SK-N-SH (cell line): ENCODE measurements at regions not wholly inside any gene's neighbourhood (a gene's known extent, or its start where the extent isn't known, plus 50 kb on each side); places are given as distances from the start of the nearest gene placed in this dataset.

Source experiments
- CTCF ChIA-PET: fragments of 300-600, 350-600 bp; formaldehyde crosslinking; extraction: SDS; loops from one replicate; lab custom pipeline; 2021; lab: Yijun Ruan, JAX
- POLR2A ChIA-PET: fragments of 350-600 bp; sonication (Branson Sonifier 250); formaldehyde crosslinking; extraction: SDS; loops from one replicate; lab custom pipeline; 2020; ENCODE audit warnings: antibody characterized with exemption, inconsistent platforms; lab: Yijun Ruan, JAX
- DNase-seq: peaks from one replicate; pipeline ENCODE4 v3.0.0; 2012
- H2AFZ ChIP-seq: fragments of 200-600 bp; sonication (generic); 2 replicates; pipeline ENCODE4 v1.8.1; 2016; ENCODE audit warnings: antibody characterized with exemption, mild to moderate bottlenecking, low read depth
- H3F3A ChIP-seq: fragments of 200-600 bp; sonication (generic); replicated peaks from 2 replicates; pipeline ENCODE3; 2016; ENCODE audit warnings: antibody characterized with exemption, mild to moderate bottlenecking; ENCODE audit not compliant: insufficient read depth
- H3K27ac ChIP-seq, 2 experiments: fragments of 200-500 bp in 1 of 2; fragments of 200-600 bp in 1 of 2; sonication (Bioruptor generic) in 1 of 2; sonication (generic), shearing (Covaris generic) in 1 of 2; 2 replicates each; pipeline versions ENCODE4 v1.5.1 to v1.6.1; 2014 to 2016; ENCODE audit warnings: low read depth in 2 of 2, inconsistent platforms in 1 of 2, low read length in 1 of 2, mild to moderate bottlenecking in 1 of 2, mixed read lengths in 1 of 2
- H3K27me3 ChIP-seq: fragments of 200-600 bp; sonication (generic), shearing (Covaris generic); 2 replicates; pipeline ENCODE4 v1.6.1; 2016; ENCODE audit warnings: mixed run types; ENCODE audit not compliant: insufficient read depth
- H3K36me3 ChIP-seq, 2 experiments: fragments of 200-500 bp in 1 of 2; fragments of 200-600 bp in 1 of 2; sonication (Bioruptor generic) in 1 of 2; sonication (generic) in 1 of 2; replicated peaks in 1 of 2; 2 replicates each; pipeline versions ENCODE3 to v1.5.1; 2014 to 2016; ENCODE audit warnings: low read length in 1 of 2, mild to moderate bottlenecking in 1 of 2; ENCODE audit not compliant: insufficient read depth in 2 of 2, control insufficient read depth in 1 of 2
- H3K4me1 ChIP-seq, 2 experiments: fragments of 200-500 bp in 1 of 2; fragments of 200-600 bp in 1 of 2; sonication (Bioruptor generic) in 1 of 2; sonication (generic), shearing (Covaris generic) in 1 of 2; 2 replicates each; pipeline versions ENCODE4 v1.5.1 to v1.6.1; 2014 to 2016; ENCODE audit warnings: low read depth in 1 of 2, low read length in 1 of 2, mixed run types in 1 of 2; ENCODE audit not compliant: insufficient read depth in 2 of 2, control insufficient read depth in 1 of 2
- H3K4me2 ChIP-seq: fragments of 200-600 bp; sonication (generic), shearing (Covaris generic); 2 replicates; pipeline ENCODE4 v1.6.1; 2017; ENCODE audit warnings: mixed run types
- H3K4me3 ChIP-seq, 2 experiments: fragments of 200-500 bp in 1 of 2; fragments of 200-600 bp in 1 of 2; sonication (Bioruptor generic) in 1 of 2; sonication (generic), shearing (Covaris generic) in 1 of 2; 2 replicates each; pipeline versions ENCODE4 v1.5.1 to v1.8.1; 2014 to 2016; ENCODE audit warnings: low read depth in 2 of 2, inconsistent platforms in 1 of 2, low read length in 1 of 2, mild to moderate bottlenecking in 1 of 2, mixed read lengths in 1 of 2, moderate library complexity in 1 of 2
- H3K79me2 ChIP-seq: fragments of 200-600 bp; sonication (generic); 2 replicates; pipeline ENCODE4 v1.8.1; 2017; ENCODE audit warnings: mild to moderate bottlenecking; ENCODE audit not compliant: insufficient read depth
- H3K9ac ChIP-seq: fragments of 200-600 bp; sonication (generic); 2 replicates; pipeline ENCODE4 v1.6.1; 2017; ENCODE audit warnings: mixed run types
- H3K9me2 ChIP-seq: fragments of 200-600 bp; sonication (generic); 2 replicates; pipeline ENCODE4 v1.6.1; 2017; ENCODE audit warnings: mixed run types
- H3K9me3 ChIP-seq: fragments of 200-600 bp; sonication (generic); 2 replicates; pipeline ENCODE4 v1.6.1; 2017; ENCODE audit warnings: mixed run types, mild to moderate bottlenecking, moderate library complexity
- H4K20me1 ChIP-seq: fragments of 200-600 bp; sonication (generic); 2 replicates; pipeline ENCODE4 v1.6.1; 2017; ENCODE audit warnings: mild to moderate bottlenecking, mixed run types; ENCODE audit not compliant: insufficient read depth
- CHD2 ChIP-seq: fragments of 150-350 bp; IDR thresholded peaks from 2 replicates; pipeline ENCODE4 v1.6.1; 2018; ENCODE audit warnings: low read length; ENCODE audit not compliant: partially characterized antibody
- EZH2phosphoT487 ChIP-seq: fragments of 200-600 bp; sonication (generic); IDR thresholded peaks from 2 replicates; pipeline ENCODE4 v1.6.1; 2017; ENCODE audit warnings: low read depth, mixed run types, mild to moderate bottlenecking, antibody characterized with exemption, moderate library complexity, borderline replicate concordance
- FOSL2 ChIP-seq: IDR thresholded peaks from 2 replicates; pipeline ENCODE4 v1.4.0; 2012; ENCODE audit warnings: low read depth, mild to moderate bottlenecking, moderate library complexity, borderline replicate concordance
- FOXJ3 ChIP-seq: sonication (generic); formaldehyde crosslinking; IDR thresholded peaks from 2 replicates; pipeline ENCODE4 v1.5.1; 2020; ENCODE audit warnings: mild to moderate bottlenecking, missing genetic modification reagents
- FOXM1 ChIP-seq: IDR thresholded peaks from 2 replicates; pipeline ENCODE4 v1.4.0; 2012; ENCODE audit warnings: low read depth, mild to moderate bottlenecking
- GABPA ChIP-seq: IDR thresholded peaks from 2 replicates; pipeline ENCODE4 v1.4.0; 2012; ENCODE audit warnings: low read depth, mild to moderate bottlenecking
- IRF3 ChIP-seq: fragments of 150-350 bp; IDR thresholded peaks from 2 replicates; pipeline ENCODE4 v1.6.1; 2016; ENCODE audit warnings: mild to moderate bottlenecking, low read depth, low read length
- MXI1 ChIP-seq: IDR thresholded peaks from 2 replicates; pipeline ENCODE4 v1.6.1; 2012; ENCODE audit warnings: mild to moderate bottlenecking, low read depth, low read length, improper control_type of control experiment
- NRF1 ChIP-seq: IDR thresholded peaks from 2 replicates; pipeline ENCODE4 v1.6.1; 2012; ENCODE audit warnings: low read depth, mild to moderate bottlenecking, low read length
- RXRA ChIP-seq: IDR thresholded peaks from 2 replicates; pipeline ENCODE4 v1.4.0; 2012; ENCODE audit warnings: low read depth, mild to moderate bottlenecking, borderline replicate concordance
- SIN3A ChIP-seq: IDR thresholded peaks from 2 replicates; pipeline ENCODE4 v1.6.1; 2012; ENCODE audit warnings: low read depth, mild to moderate bottlenecking, low read length, moderate library complexity, borderline replicate concordance
- SMC3 ChIP-seq: IDR thresholded peaks from 2 replicates; pipeline ENCODE4 v1.6.1; 2012; ENCODE audit warnings: low read depth, low read length, improper control_type of control experiment
- TCF12 ChIP-seq: IDR thresholded peaks from 2 replicates; pipeline ENCODE4 v1.4.0; 2012
- TEAD4 ChIP-seq: IDR thresholded peaks from 2 replicates; pipeline ENCODE4 v1.4.0; 2012; ENCODE audit warnings: mild to moderate bottlenecking, borderline replicate concordance; ENCODE audit not compliant: insufficient read depth
- USF2 ChIP-seq: fragments of 150-350 bp; IDR thresholded peaks from 2 replicates; pipeline ENCODE4 v1.6.1; 2017; ENCODE audit warnings: antibody characterized with exemption, low read length, low read depth, borderline replicate concordance
- WGBS: methylation state at CpG from one replicate; pipeline ENCODE4 v1.1.6; 2017; ENCODE audit warnings: low lambda C conversion rate; 5-methylcytosine and 5-hydroxymethylcytosine counted together

GRCh38 chr4:165588534-165589315, 209.9 kb downstream of the CPE start:
- no peak overlapping the region for H3K4me2 ChIP-seq
- no peaks in the 10 kb centered on the region for H3K4me1 ChIP-seq
- H3K9me2 ChIP-seq: no peaks in the 10 kb centered on the region
- H3K9ac ChIP-seq: no peak overlapping the region
- H3K9me3 ChIP-seq: no peaks in the 10 kb centered on the region
- no peak overlapping the region for H3K27ac ChIP-seq
- H4K20me1 ChIP-seq: no peaks in the 10 kb centered on the region
- WGBS: 9% methylated on average over 7 of the region's 7 CpGs
- no peaks in the 10 kb centered on the region for H3K27me3 ChIP-seq
- ChIA-PET POLR2A (no interaction called here), CTCF (no interaction called here)
- H3K36me3 ChIP-seq: no peaks in the 10 kb centered on the region
- no peak overlapping the region for H2AFZ ChIP-seq
- no peak overlapping the region for H3K4me3 ChIP-seq
- no peaks in the 10 kb centered on the region for H3K79me2 ChIP-seq
- no peak for TF ChIP-seq FOXJ3 (CRISPR knock-in tag)
- TF ChIP-seq MXI1: no peak
- no peak for TF ChIP-seq IRF3
- no peak for TF ChIP-seq SIN3A
- no peak for TF ChIP-seq NRF1
- TF ChIP-seq FOSL2: no peak
- TF ChIP-seq TCF12: no peak
- TF ChIP-seq FOXM1: no peak
- no peaks in the 10 kb centered on the region for H3F3A ChIP-seq
- no peak for DNase-seq

- no peaks in the 10 kb centered on the region for H4K20me1 ChIP-seq
- H2AFZ ChIP-seq: no peak overlapping the region
- POLR2A ChIA-PET: no interaction called here
- H3K4me3 ChIP-seq: no peak overlapping the region
- H3K27me3 ChIP-seq: no peaks in the 10 kb centered on the region
- H3K36me3 ChIP-seq: no peaks in the 10 kb centered on the region
- no peaks in the 10 kb centered on the region for H3K9me2 ChIP-seq
- DNase-seq: no peak
- no peaks in the 10 kb centered on the region for H3F3A ChIP-seq
- H3K9me3 ChIP-seq: no peaks in the 10 kb centered on the region
- no peaks in the 10 kb centered on the region; a peak in 1 of 4 replicates for H3K4me1 ChIP-seq
- no peak for TF ChIP-seq FOXM1
- TF ChIP-seq FOSL2: no peak
- TF ChIP-seq RXRA: no peak
- TF ChIP-seq FOXJ3 (CRISPR knock-in tag): no peak
- TF ChIP-seq USF2: no peak
- no peak for TF ChIP-seq CHD2
- TF ChIP-seq EZH2phosphoT487: no peak
- TF ChIP-seq TEAD4: no peak
- no peak for TF ChIP-seq GABPA
- no peak for TF ChIP-seq SMC3
- no peak overlapping the region for H3K27ac ChIP-seq
- H3K79me2 ChIP-seq: no peaks in the 10 kb centered on the region
- whole genome bisulfite sequencing: 9% methylated on average over 2 of the region's 2 CpGs
- H3K4me2 ChIP-seq: no peak overlapping the region
- H3K9ac ChIP-seq: no peak overlapping the region
- CTCF ChIA-PET: no interaction called here
These were observed 213.6 kb downstream of the CPE start for GRCh38 chr4:165592386-165592785.
